ENCODE measurements at regions not wholly inside any gene's neighbourhood (a gene's known extent, or its start where the extent isn't known, plus 50 kb on each side); places are given as distances from the start of the nearest gene placed in this dataset.

- Histone ChIP-seq H3K36me3 (no peaks in the 10 kb centered on the region), H3K4me1 (no peaks in the 10 kb centered on the region), H3K27me3 (no peaks in the 10 kb centered on the region), H3K9me3 (no peaks in the 10 kb centered on the region), H3K27ac (no peak overlapping the region), H3K4me3 (no peak overlapping the region)
- TF ChIP-seq EP300 (IDR thresholded peaks at IDR 0.05) = no peak
- TF ChIP-seq POLR2AphosphoS5 (IDR thresholded peaks at IDR 0.05) = no peak
- TF ChIP-seq CTCF (IDR thresholded peaks at IDR 0.05) = no peak
- TF ChIP-seq POLR2A (IDR thresholded peaks at IDR 0.05) = no peak
- no peak for ATAC-seq
Measured at GRCh38 chr4:30314001-30314400, 406.2 kb upstream of the PCDH7 start.

GRCh38 chr4:30330894-30331652, 389.1 kb upstream of the PCDH7 start:
- Histone ChIP-seq H3K27me3 (no peaks in the 10 kb centered on the region), H3K4me1 (no peaks in the 10 kb centered on the region), H3K36me3 (no peaks in the 10 kb centered on the region), H3K4me3 (no peak overlapping the region), H3K9me3 (peaks cover 0 to 10% (median 0%) of the 10 kb centered on the region in 3 donors), H3K27ac (no peak overlapping the region)
- WGBS, 2 donors (ENCODE audit: low coverage in 1 of 2) = 100% methylated on average over 1 of the region's 6 CpGs; no CpG with 5 or more reads in 1 of the 2 donors
- no peak for ATAC-seq
- TF ChIP-seq CTCF (IDR thresholded peaks at IDR 0.05) (no peak), POLR2A (IDR thresholded peaks at IDR 0.05) (no peak), EP300 (IDR thresholded peaks at IDR 0.05) (no peak), POLR2AphosphoS5 (IDR thresholded peaks at IDR 0.05) (no peak)

- Histone ChIP-seq H3K36me3 (no peaks in the 10 kb centered on the region), H3K27me3 (no peaks in the 10 kb centered on the region), H3K27ac (no peak overlapping the region), H3K9me3 (no peaks in the 10 kb centered on the region), H3K4me1 (no peaks in the 10 kb centered on the region), H3K4me3 (no peak overlapping the region)
- WGBS, 2 donors (ENCODE audit: low coverage in 1 of 2) = 56% methylated on average over 1 of the region's 1 CpG; no CpG with 5 or more reads in 1 of the 2 donors
- no peak for ATAC-seq
- TF ChIP-seq POLR2AphosphoS5 (IDR thresholded peaks at IDR 0.05) = no peak
- TF ChIP-seq POLR2A (IDR thresholded peaks at IDR 0.05) = no peak
- TF ChIP-seq EP300 (IDR thresholded peaks at IDR 0.05) = no peak
- no peak for TF ChIP-seq CTCF (IDR thresholded peaks at IDR 0.05)
Measured at GRCh38 chr4:30341731-30342130, 378.4 kb upstream of the PCDH7 start.

GRCh38 chr4:30350288-30350687, 369.9 kb upstream of the PCDH7 start:
- H3K4me3 ChIP-seq = no peak overlapping the region
- no peaks in the 10 kb centered on the region for H3K36me3 ChIP-seq
- H3K9me3 ChIP-seq = no peaks in the 10 kb centered on the region
- TF ChIP-seq POLR2A (IDR thresholded peaks at IDR 0.05) = no peak
- TF ChIP-seq CTCF (IDR thresholded peaks at IDR 0.05) = no peak
- TF ChIP-seq POLR2AphosphoS5 (IDR thresholded peaks at IDR 0.05) = no peak
- no peak for TF ChIP-seq EP300 (IDR thresholded peaks at IDR 0.05)
- no peak for ATAC-seq
- H3K27me3 ChIP-seq = no peaks in the 10 kb centered on the region
- no peaks in the 10 kb centered on the region for H3K4me1 ChIP-seq
- H3K27ac ChIP-seq = no peak overlapping the region
- 52 to 53% methylated on average over 2 of the region's 2 CpGs for WGBS, 2 donors (ENCODE audit: low coverage in 1 of 2)

GRCh38 chr4:30354605-30355004, 365.6 kb upstream of the PCDH7 start:
- H3K4me3 ChIP-seq = no peak overlapping the region
- WGBS, 2 donors (ENCODE audit: low coverage in 1 of 2) = 69 to 90% methylated on average over 1 of the region's 1 CpG
- H3K27ac ChIP-seq = no peak overlapping the region
- H3K36me3 ChIP-seq = no peaks in the 10 kb centered on the region
- H3K27me3 ChIP-seq = no peaks in the 10 kb centered on the region
- no peaks in the 10 kb centered on the region for H3K9me3 ChIP-seq
- ATAC-seq = no peak
- no peaks in the 10 kb centered on the region for H3K4me1 ChIP-seq
- no peak for TF ChIP-seq EP300 (IDR thresholded peaks at IDR 0.05)
- TF ChIP-seq POLR2AphosphoS5 (IDR thresholded peaks at IDR 0.05) = no peak
- no peak for TF ChIP-seq CTCF (IDR thresholded peaks at IDR 0.05)
- no peak for TF ChIP-seq POLR2A (IDR thresholded peaks at IDR 0.05)
